Large intestine (tissue), 3 donors: ENCODE measurements at regions not wholly inside any gene's neighbourhood (a gene's known extent, or its start where the extent isn't known, plus 50 kb on each side); places are given as distances from the start of the nearest gene placed in this dataset.

Experiments
- DNase-seq, 2 donors: peaks; one replicate each; pipeline versions ENCODE4 v3.0.0 to v3.0.0-alpha.2; 2013
- H3K27ac ChIP-seq: one replicate; pipeline ENCODE4 v1.5.1; 2013; ENCODE audit warnings: low read length
- H3K27me3 ChIP-seq: 2 replicates; pipeline ENCODE4 v1.6.1; 2013; ENCODE audit warnings: low read length; ENCODE audit not compliant: control insufficient read depth, insufficient read depth
- H3K36me3 ChIP-seq: 2 replicates; pipeline ENCODE4 v1.6.1; 2013; ENCODE audit warnings: low read length; ENCODE audit not compliant: control insufficient read depth, insufficient read depth
- H3K4me1 ChIP-seq: one replicate; pipeline ENCODE4 v1.6.1; 2013; ENCODE audit warnings: low read length; ENCODE audit not compliant: control insufficient read depth, insufficient read depth
- H3K4me3 ChIP-seq: one replicate; pipeline ENCODE4 v1.5.1; 2013; ENCODE audit warnings: low read length
- H3K9me3 ChIP-seq: one replicate; pipeline ENCODE4 v1.6.1; 2013; ENCODE audit warnings: mild to moderate bottlenecking, low read depth, low read length, moderate library complexity; ENCODE audit not compliant: control insufficient read depth
- WGBS: methylation state at CpG from one replicate; pipeline ENCODE4 v1.1.5; 2013; ENCODE audit warnings: low lambda C conversion rate; ENCODE audit not compliant: insufficient coverage; 5-methylcytosine and 5-hydroxymethylcytosine counted together

DNA sequence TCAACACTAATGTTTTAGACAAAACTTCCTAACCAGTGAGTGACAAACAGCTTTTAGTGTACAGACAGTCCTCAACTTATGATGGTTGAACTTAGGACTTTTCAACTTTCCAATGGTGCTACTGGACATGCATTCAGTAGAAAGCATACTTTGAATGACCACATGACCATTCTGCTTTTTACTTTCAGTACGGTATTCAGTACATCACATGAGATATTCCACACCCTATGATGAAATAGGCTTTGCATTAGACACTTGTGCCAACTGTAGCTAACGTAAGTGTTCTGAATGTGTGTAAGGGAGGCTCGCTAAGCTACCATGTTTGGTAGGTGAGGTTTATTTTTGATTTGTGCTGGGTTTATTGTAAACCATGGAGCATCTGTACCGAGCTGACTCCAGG lies 113.7 kb downstream of the WNT7A start:
- WGBS: no CpG with 5 or more reads among the region's 4 CpGs
- Histone ChIP-seq H3K4me3 (no peak overlapping the region), H3K4me1 (peaks cover 19% of the 10 kb centered on the region), H3K27ac (no peak overlapping the region), H3K36me3 (no peaks in the 10 kb centered on the region), H3K9me3 (no peaks in the 10 kb centered on the region), H3K27me3 (no peaks in the 10 kb centered on the region)
- DNase-seq: peak; percentile 18 to 45

DNA sequence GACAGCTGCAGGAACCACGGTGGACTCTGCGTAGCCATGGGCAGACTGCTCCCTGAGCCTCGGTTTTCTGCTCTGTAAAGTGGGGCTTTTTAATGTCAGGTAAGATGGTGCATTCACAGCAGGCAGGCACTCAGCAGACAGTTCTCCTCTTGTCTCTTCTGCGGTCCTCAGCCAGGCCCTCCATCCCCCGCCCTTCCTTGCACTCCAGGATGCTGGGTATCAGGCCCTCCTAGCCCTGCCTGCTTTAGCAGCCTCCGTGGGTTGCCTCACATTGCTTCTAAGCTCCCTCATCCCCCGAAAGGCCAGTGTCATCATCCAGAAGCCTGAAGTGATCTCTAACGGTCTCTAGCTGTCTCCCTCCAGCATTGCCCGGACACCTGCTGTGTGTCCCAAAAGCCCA lies 115.7 kb downstream of the WNT7A start:
- no CpG with 5 or more reads among the region's 9 CpGs for WGBS
- no peak overlapping the region for H3K27ac ChIP-seq
- peaks cover 6% of the 10 kb centered on the region for H3K4me1 ChIP-seq
- no peaks in the 10 kb centered on the region for H3K36me3 ChIP-seq
- DNase-seq: no peak
- H3K9me3 ChIP-seq: no peaks in the 10 kb centered on the region
- no peaks in the 10 kb centered on the region for H3K27me3 ChIP-seq
- no peak overlapping the region for H3K4me3 ChIP-seq

- DNase-seq: no peak
- no peaks in the 10 kb centered on the region for H3K9me3 ChIP-seq
Observed at GRCh38 chr3:13762906-13763305, 117.0 kb downstream of the WNT7A start.

DNA sequence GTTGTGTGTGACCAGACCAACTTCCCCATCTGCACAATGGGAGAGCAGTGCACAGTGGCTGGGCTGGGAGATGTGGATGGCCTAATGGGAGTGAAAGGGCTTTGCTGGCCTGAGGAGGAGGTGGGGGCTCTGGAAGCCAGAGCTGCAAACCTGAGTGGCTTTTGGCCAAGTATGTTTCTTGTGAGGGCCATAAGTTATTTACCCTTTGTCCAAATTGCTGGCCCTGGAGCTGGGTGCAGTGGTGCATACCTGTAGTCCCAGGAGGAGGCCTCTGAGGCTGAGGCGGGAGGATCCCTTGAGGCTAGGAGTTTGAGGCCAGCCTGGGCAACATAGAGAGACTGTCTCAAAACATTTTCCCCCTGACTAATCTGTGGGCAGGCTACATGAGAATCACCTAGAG lies 129.1 kb downstream of the WNT7A start:
- no peak for DNase-seq
- Histone ChIP-seq H3K27ac (no peak overlapping the region), H3K27me3 (no peaks in the 10 kb centered on the region), H3K36me3 (no peaks in the 10 kb centered on the region), H3K4me3 (no peak overlapping the region), H3K4me1 (no peaks in the 10 kb centered on the region), H3K9me3 (no peaks in the 10 kb centered on the region)
- no CpG with 5 or more reads among the region's 1 CpG for WGBS

More at GRCh38 chr3:13762906-13763305, 117.0 kb downstream of the WNT7A start:
- peaks cover 5% of the 10 kb centered on the region for H3K27me3 ChIP-seq
- no peaks in the 10 kb centered on the region for H3K4me1 ChIP-seq
- no peak overlapping the region for H3K4me3 ChIP-seq
- no peak overlapping the region for H3K27ac ChIP-seq
- no CpG with 5 or more reads among the region's 7 CpGs for WGBS
- H3K36me3 ChIP-seq: no peaks in the 10 kb centered on the region

DNA sequence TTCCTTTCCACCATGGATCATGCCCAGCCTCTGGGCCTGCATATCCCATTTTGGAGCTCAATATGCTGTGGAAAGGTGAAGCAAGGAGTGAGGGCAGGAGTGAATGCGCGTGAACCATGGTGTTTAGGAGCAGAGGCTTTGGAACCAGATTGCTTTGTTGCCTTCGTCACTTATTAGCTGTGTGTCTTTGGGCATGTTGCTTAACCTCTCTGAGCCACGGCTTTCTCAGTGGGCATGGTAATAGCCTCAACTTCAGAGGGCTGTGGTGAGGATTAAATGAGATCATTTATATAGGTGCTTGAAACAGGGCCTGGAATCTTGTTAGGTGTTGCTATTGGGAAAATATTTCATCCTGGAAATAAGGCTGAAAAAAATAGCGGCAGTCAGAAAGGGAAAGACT lies 129.7 kb downstream of the WNT7A start:
- no peaks in the 10 kb centered on the region for H3K27me3 ChIP-seq
- H3K4me1 ChIP-seq: no peaks in the 10 kb centered on the region
- WGBS: 100% methylated on average over 1 of the region's 5 CpGs
- no peaks in the 10 kb centered on the region for H3K9me3 ChIP-seq
- no peaks in the 10 kb centered on the region for H3K36me3 ChIP-seq
- DNase-seq: no peak
- no peak overlapping the region for H3K4me3 ChIP-seq
- no peak overlapping the region for H3K27ac ChIP-seq

GRCh38 chr3:13749063-13749764 lies 130.7 kb downstream of the WNT7A start:
- 77% methylated on average over 5 of the region's 14 CpGs for WGBS
- Histone ChIP-seq H3K27me3 (no peaks in the 10 kb centered on the region), H3K27ac (no peak overlapping the region), H3K4me3 (no peak overlapping the region), H3K36me3 (no peaks in the 10 kb centered on the region), H3K9me3 (no peaks in the 10 kb centered on the region), H3K4me1 (no peaks in the 10 kb centered on the region)
- DNase-seq: no peak

DNA sequence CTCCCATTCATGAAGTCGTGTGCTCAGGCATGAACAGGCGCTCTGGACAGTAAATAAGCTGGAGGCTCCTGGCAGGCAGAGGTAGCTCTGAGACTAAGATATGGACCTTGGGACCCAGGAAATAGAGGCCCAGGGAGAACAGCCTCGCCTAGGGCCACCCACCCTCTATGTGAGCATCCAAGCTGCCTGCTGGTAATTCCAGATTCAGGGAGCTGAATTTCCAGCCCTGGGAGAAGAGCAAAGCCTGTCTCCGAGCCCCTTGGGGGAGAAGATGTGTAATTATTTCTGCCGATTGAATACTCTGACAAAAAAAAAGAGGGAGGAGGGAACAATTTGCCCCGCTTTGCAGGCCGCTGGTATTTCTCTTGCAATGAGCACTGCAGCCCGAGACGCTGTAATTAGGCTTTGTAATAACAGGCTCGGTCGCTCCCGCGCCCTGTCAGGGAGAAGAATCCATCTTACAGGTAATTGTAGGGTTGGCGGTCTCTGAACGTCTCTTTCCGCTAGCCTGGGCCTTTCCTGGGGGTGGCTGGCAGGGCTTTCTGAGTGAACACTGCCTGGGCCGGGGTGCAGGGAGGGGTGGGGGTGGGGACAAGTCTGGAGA lies 131.5 kb downstream of the WNT7A start:
- no peak overlapping the region for H3K4me3 ChIP-seq
- H3K36me3 ChIP-seq: no peaks in the 10 kb centered on the region
- no peak overlapping the region for H3K27ac ChIP-seq
- DNase-seq: no peak
- no peaks in the 10 kb centered on the region for H3K4me1 ChIP-seq
- peaks cover 3% of the 10 kb centered on the region for H3K9me3 ChIP-seq
- H3K27me3 ChIP-seq: no peaks in the 10 kb centered on the region
- no CpG with 5 or more reads among the region's 17 CpGs for WGBS

GRCh38 chr3:13747627-13748026 lies 132.2 kb downstream of the WNT7A start:
- no CpG with 5 or more reads among the region's 5 CpGs for WGBS
- Histone ChIP-seq H3K4me1 (no peaks in the 10 kb centered on the region), H3K9me3 (peaks cover 3% of the 10 kb centered on the region), H3K27me3 (no peaks in the 10 kb centered on the region), H3K27ac (no peak overlapping the region), H3K36me3 (no peaks in the 10 kb centered on the region), H3K4me3 (no peak overlapping the region)
- no peak for DNase-seq

DNA sequence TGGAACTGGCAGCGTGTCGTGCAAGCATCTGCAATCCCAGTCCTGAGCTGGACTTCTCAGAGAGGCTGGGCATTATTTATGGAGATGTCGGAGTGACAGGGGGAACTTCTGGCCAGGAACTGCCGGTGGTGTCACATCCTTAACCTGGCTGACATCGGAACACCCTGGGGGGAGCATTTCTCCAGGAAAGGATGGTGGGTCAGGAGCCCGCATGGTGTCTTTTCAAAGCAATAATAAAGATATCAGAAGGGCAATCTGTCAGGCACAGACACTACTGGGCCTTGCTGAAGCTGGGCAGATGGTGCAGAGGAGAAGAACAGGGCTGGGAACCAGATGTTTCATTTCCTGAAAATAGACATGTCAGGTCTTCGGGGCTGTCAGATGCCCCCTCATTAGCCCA lies 133.5 kb downstream of the WNT7A start:
- Histone ChIP-seq H3K27ac (no peak overlapping the region), H3K4me1 (no peaks in the 10 kb centered on the region), H3K36me3 (no peaks in the 10 kb centered on the region), H3K9me3 (peaks cover 3% of the 10 kb centered on the region), H3K27me3 (no peaks in the 10 kb centered on the region), H3K4me3 (no peak overlapping the region)
- DNase-seq: no peak
- WGBS: no CpG with 5 or more reads among the region's 7 CpGs

- H3K9me3 ChIP-seq: peaks cover 3% of the 10 kb centered on the region
- WGBS: no CpG with 5 or more reads among the region's 9 CpGs
Observed at GRCh38 chr3:13745636-13746035, 134.2 kb downstream of the WNT7A start.

DNA sequence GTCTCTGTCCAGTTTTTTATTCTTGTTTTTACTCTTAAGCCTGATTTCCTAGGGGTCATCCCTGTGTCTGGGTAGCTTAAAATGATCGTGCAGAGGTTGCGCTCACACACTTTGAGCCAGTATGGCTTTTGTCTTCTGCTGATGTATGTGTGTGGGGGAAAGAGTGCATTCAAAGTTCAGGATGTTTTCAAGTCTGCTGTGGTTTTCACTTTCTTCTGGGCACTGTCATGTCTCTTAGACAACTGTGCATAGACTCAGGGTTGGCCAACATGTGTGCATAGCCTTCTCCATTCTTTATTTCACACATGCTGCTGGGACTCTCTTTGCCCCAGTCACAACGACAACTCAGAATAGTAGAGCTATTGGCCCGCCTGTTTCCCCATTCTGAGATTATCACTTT lies 139.1 kb downstream of the WNT7A start:
- Histone ChIP-seq H3K36me3 (no peaks in the 10 kb centered on the region), H3K9me3 (peaks cover 3% of the 10 kb centered on the region), H3K4me3 (no peak overlapping the region), H3K27ac (no peak overlapping the region), H3K4me1 (no peaks in the 10 kb centered on the region), H3K27me3 (no peaks in the 10 kb centered on the region)
- no CpG with 5 or more reads among the region's 4 CpGs for WGBS
- no peak for DNase-seq

More at GRCh38 chr3:13745636-13746035, 134.2 kb downstream of the WNT7A start:
- no peak for DNase-seq
- H3K27me3 ChIP-seq: no peaks in the 10 kb centered on the region
- H3K27ac ChIP-seq: no peak overlapping the region
- H3K36me3 ChIP-seq: no peaks in the 10 kb centered on the region
- no peak overlapping the region for H3K4me3 ChIP-seq
- H3K4me1 ChIP-seq: no peaks in the 10 kb centered on the region
